Myocyte (in vitro differentiated cells): ENCODE measurements at regions not wholly inside any gene's neighbourhood (a gene's known extent, or its start where the extent isn't known, plus 50 kb on each side); places are given as distances from the start of the nearest gene placed in this dataset.
"Not testable (repeated sequence)": the region's sequence is repeated elsewhere in the genome, so short reads cannot be mapped to it uniquely, and the experiment has no call there.

Experiments
- DNase-seq: peaks from one replicate; pipeline ENCODE4 v3.0.0-alpha.2; 2012; ENCODE audit warnings: low read depth

DNA sequence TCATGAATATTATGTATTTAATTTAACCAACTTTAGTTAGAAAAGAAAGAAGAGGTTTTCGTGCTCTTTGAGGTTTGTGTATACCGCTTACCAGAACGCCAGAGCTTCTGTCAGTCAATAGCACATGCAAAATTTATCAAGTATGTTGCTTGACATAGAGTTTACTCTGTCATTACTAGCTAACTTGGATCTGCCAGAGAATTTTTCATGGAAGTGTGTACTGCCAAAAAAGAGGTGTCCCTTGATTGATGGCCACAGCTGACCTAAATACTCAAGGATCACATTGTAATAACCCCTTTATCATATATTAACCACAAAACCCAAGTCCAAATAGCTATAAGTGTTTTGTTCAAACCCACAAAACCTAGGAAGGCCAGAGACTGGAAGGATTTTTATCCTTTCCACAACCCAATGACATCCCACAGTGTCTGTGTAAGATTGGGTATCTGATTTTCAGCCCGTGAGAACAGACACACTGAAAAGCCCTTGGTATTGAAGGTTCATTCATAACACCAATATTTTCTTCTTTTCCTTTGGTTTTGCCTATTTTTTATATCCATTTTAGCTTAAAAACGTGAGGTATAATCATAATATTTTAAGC is 194.0 kb upstream of the EYA4 start:
- peak; percentile 62 for DNase-seq

DNA sequence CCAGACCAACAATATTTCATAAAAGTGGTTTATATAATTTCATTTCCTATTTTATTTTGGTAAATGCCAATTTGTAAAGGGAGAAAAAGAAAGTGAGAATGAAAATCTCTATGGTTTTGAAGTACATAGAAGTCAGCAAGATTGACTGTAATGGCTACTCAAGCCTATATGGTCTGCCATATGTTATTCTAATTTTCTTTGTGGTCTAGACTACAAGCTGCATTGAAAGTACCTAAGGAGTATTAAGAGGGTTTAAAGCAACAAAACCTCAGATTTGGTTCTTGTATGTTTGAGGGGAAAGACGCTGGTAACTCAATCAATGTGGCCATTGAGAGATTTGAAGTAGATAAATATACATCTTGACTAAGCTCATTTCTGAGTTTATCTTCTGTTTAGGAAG is 193.5 kb upstream of the EYA4 start:
- DNase-seq, result no peak

DNA sequence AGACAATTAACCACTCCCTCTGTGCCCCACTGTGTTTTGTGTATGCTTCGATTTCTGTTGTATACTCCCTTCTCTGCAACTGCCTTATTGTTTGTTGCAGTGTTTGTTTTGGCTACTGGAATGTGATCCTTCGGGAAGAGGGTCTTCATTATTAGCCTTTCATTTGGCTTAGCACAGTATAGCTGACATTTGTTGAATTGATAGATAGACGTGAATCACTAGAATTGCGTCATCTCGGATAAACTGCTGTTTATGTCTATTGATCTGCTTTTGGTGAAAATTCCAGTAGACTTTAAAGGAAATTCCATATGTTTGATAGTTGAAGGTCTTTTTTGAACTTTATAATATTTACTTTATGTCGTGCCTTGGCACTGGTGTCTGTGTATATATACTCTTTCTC is 189.9 kb upstream of the EYA4 start:
- DNase-seq, result no peak

GRCh38 chr6:133052465-133052864 is 188.7 kb upstream of the EYA4 start:
- no peak for DNase-seq

DNA sequence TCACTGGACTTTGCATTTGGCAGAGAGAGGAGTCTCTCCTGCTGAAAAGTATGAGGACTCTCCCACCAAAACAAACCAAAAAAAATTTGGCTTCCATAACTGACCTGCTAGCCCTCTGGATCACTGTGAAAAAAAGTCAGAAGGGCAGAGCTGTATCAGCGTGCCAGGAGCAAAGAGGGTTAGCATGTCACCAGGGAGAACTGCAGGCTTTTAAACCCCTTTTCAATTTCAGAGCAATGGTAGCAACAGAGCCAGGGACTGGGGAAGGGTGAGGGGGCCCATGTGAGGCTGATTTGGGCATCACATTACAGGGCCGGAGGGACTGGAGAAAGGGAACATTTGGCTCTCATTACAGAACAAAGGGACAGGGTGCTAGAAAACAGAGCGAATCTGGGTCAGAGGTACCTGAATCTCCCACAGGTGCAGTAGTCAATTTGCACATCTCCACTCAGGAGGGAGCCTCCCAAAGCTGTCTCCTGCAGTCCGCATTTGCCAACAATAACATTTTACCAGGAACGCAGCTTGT is 185.7 kb upstream of the EYA4 start:
- no peak for DNase-seq

DNA sequence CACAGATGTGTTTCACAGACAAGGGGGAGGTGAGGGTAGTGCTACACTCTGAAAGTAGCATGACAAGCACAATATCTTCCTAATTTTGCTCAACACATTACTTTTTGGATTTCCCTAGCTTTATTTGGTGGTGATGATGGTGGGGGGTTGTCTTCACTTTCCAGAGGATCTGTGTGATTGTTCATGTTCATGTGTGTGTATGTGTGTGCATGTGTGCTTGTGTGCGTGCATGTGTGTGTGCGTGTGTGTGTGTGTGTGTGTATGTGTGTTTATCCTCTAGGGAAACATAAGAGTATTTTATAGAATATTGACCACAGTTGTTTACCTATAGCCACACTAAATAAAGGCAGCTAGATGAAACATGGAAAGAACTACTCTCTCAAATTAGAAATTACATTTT is 183.8 kb upstream of the EYA4 start:
- DNase-seq, result no peak

- DNase-seq, result peak; percentile 84
Observed at GRCh38 chr6:133062077-133062476, 179.1 kb upstream of the EYA4 start.

GRCh38 chr6:133062696-133063306 is 178.4 kb upstream of the EYA4 start:
- DNase-seq, result peak; percentile 68

DNA sequence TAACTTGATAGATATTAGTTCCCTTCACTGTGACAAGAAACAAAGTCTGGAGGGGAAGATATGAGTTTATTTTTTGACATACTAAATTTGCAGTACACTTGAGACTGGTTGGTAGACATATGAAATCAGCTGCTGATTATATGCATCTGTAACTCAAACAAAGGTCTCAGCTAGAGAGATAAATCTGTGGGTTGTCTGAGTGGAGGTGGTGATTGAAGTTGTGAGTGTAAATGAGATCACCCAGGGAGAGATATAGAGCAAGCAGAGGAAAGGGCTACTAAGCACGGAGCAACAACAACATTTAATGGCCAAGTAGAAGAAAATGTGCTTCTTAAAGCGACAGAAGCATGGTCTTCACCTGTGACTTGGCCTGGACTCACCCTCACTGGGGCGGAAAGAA is 173.2 kb upstream of the EYA4 start:
- DNase-seq, result no peak

DNA sequence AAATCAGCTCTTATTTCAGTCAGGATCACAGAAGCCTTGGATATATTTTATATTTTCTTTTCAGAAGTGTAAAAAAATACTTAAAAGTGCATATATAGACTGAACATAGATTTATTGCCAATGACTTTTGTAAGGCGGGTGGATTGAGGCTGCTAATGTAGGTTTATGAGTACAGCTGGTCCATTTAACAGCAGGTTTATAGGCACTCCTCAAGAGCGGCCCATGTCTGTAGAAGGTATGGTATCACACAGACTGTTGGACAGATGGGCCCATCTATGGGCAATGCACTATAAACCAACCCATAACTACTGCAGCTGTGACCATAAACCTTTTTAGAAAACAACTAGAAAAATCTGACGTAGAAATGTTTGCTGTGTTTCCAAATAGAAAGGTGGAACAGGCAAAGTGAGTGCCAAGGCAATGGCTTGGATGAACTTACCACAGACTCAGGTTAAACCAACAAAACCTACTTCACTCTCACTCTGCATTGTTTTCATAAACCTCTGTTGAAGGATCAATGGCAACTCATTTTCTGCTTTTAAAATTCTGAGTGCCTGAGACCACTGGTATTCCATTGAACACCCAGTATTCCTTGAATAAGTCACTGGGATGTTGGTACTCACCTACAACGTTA is 170.6 kb upstream of the EYA4 start:
- no peak for DNase-seq

DNA sequence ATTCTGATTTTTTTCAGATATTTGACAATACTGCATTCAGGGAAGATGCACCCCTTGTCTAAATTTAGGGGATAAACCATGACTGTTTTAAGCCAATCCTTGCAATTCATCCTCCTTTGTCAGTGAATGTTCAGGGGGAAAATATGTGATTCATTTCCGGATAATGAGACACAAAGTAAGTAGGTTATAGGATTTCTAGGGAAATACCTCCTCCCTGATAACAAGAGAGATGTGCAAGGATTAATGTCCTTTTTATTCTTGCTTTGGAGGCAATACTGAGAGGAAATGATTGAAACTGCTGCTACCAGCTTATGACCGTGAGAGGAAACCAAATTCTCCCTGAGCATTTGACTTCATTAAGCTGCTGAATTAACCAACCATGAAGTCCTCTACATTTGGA is 161.3 kb upstream of the EYA4 start:
- DNase-seq, result no peak

DNA sequence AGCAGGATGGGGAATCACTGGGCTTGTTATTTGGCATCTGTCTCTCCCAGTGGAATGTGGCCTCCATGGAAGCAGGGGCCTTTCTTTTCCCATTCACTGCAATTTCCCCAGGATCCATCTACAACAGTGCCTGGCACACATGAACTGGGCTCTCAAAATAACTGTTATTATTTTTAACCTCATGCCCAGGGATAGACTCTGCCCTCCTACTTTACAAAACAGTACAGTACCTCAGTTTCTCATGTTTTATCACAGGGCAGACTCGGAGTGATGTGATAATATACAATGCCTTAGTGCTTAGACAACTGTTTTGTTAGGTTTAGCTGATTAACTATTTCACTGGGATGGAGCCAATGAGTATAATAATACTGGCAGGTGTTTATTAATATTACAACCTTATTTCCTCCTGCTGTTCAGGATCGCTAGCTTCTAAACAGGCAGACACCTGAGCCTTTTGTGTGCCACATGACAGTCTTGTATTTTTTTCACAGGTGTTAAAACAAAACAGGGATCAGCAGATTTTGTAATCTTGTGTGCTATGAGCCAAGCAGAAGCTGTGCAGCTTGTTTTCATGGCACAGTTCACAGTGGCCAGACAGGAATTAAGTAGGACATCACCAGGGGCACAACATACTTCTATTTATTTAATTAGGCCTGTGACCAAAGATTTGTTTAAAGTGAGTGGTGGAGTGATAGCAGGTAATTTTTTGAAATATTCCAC is 157.7 kb upstream of the EYA4 start:
- DNase-seq, result no peak

GRCh38 chr6:133085471-133085870 is 155.7 kb upstream of the EYA4 start:
- DNase-seq, result no peak

DNA sequence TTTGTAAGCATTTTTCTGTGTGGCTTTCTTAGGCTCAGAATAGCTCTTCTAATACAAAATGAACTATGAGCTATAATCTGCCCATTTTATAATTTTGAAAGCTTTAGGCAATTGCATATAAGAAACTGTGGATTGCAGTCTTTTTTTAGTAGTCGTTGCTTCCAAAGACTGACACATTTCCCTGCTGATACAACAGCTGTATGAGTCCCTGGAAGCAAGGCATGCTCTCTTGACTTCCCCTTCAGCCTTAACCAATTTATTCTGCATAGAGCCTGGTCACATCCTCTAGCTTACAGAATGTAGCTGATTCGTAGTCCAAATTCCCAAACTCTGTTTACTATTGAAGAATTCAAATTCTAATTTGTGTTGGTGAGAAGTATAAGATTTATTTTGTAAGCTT is 155.3 kb upstream of the EYA4 start:
- DNase-seq, result peak; percentile 33

DNA sequence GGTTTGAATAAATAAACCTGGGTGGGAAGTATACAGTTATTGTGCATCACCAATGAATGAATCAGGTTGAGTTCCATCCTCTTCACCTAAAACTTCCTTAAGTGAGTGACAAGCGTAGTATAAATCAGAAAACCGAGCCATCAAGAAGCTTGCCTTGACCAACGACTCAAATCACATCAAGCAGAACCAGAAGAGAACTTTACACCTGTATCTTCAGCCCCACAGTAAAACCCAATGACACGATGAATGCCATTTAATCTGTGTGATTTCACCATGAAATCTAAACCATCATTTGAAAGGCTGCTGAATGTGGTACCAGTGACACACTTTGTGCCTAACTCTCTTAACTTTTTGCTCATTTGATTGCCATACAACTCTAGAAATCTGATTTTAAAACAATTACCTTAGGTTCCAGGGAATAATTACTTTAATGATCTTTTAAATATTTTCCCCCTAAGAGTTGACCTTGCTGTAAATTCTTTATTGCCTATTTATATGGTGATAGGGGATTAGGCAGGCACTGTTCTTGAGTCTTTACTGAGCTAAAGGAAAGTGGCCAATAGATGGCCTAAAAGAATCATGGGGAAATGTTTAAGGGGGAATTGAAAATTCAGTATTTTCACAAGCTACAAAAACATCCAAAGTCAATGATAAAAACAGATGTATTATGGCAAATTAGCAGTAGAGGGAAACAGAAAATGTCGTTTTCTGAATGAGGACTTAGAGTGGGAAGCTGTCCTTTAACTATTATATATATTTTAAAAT is 152.0 kb upstream of the EYA4 start:
- DNase-seq, result no peak

- DNase-seq, result no peak
Observed at GRCh38 chr6:133092199-133092598, 149.0 kb upstream of the EYA4 start.

GRCh38 chr6:133092771-133093170 is 148.4 kb upstream of the EYA4 start:
- DNase-seq, result no peak

- DNase-seq, result not testable (repeated sequence)
Observed at GRCh38 chr6:133093211-133093610, 147.9 kb upstream of the EYA4 start.

DNA sequence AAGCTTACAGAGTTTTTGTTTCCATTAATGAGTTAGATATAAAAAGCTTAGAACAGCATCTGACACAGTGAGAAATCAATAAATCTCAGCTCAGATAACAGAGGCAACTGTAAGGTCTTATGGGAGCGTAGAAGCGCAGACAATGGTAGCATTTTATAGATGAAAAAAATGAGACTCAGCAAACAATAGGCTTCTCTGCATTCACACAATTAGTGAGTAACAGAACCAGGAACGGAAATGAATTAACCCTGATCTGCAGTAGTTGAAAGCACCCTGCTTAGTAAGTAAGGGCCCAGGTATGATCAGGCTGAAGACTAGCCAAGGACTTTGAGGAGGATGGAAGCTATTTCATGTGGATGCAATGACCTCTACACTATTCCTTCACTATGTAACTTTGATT is 147.2 kb upstream of the EYA4 start:
- no peak for DNase-seq

GRCh38 chr6:133097208-133097607 is 143.9 kb upstream of the EYA4 start:
- DNase-seq, result no peak

- peak; percentile 47 for DNase-seq
Observed at GRCh38 chr6:133099573-133099972, 141.6 kb upstream of the EYA4 start.
